Heart left ventricle (tissue), 13 donors: ENCODE measurements at regions not wholly inside any gene's neighbourhood (a gene's known extent, or its start where the extent isn't known, plus 50 kb on each side); places are given as distances from the start of the nearest gene placed in this dataset.

ENCODE experiments used
- CTCF ChIP-seq, 12 donors: fragments of 200-600 bp; sonication (generic) in 4 of 12; IDR thresholded peaks; one replicate each; pipeline versions ENCODE4 v1.5.0 to v1.8.0; 2018 to 2022; ENCODE audit warnings: antibody characterized with exemption in 12 of 12, mild to moderate bottlenecking in 5 of 12
- POLR2A ChIP-seq, 2 donors: fragments of 450-650 bp; IDR thresholded peaks; one replicate each; pipeline ENCODE4 v1.6.1; 2017; ENCODE audit warnings: antibody characterized with exemption in 2 of 2, mild to moderate bottlenecking in 2 of 2, moderate library complexity in 2 of 2
- donor health status: ischemic (EF 13 %, LVEDD 7.1; RV severe dilation, severe dysfunction).
- donor health status: DM: no; HTN: yes; CAD: no.
- donor health status: DM: no; HTN: no; CAD: no.
- donor health status: ischemic (EF 25% LVEDD 6.9; RV normal size, moderate dysfunction).
- donor health status: ischemic (EF 25% LVEDD 5.7; RV mildly dilated, moderate dysfunction).
- donor health status: ischemic (EF 35%, LVEDD 5.7; RV mildly dilated, moderate dysfunction).
- donor health status: nonischemic (EF 11% LVEDD 7.7; RV severe dilation, severe dysfunction).
- donor health status: DM: yes; HTN: yes; CAD: no.
- donor health status: PGD.
- donor health status: ischemic (EF 29% LVEDD 5.4; RV normal size, mild dysfunction).
- donor health status: nonischemic (EF 23%, LVEDD 6.1; RV moderate dilation, normal function).

- TF ChIP-seq POLR2A (IDR thresholded peaks at IDR 0.05) (no peak), CTCF (IDR thresholded peaks at IDR 0.05) (no peak)
Measured at GRCh38 chr11:133656082-133656635, 123.9 kb upstream of the OPCML start.
